A673 (cell line): ENCODE measurements at regions not wholly inside any gene's neighbourhood (a gene's known extent, or its start where the extent isn't known, plus 50 kb on each side); places are given as distances from the start of the nearest gene placed in this dataset.

ENCODE experiments used
- CTCF ChIP-seq: fragments of 300-800, 200-600 bp; sonication (generic); conservative IDR thresholded peaks from 2 replicates; pipeline ENCODE4 v1.5.1; 2017; ENCODE audit warnings: low read depth, mild to moderate bottlenecking, antibody characterized with exemption, low read length, moderate library complexity, mixed read lengths
- EZH2 ChIP-seq: fragments of 200-600 bp; sonication (generic); IDR thresholded peaks from 2 replicates; pipeline ENCODE4 v1.6.1; 2017; ENCODE audit warnings: borderline replicate concordance, low read depth, mild to moderate bottlenecking, mixed read lengths, antibody characterized with exemption, low read length; ENCODE audit not compliant: poor library complexity, severe bottlenecking

GRCh38 chr1:191495040-191495439 lies 663.2 kb upstream of the RGS18 start:
- no peak for TF ChIP-seq CTCF
- no peak for TF ChIP-seq EZH2
